ENCODE measurements at regions not wholly inside any gene's neighbourhood (a gene's known extent, or its start where the extent isn't known, plus 50 kb on each side); places are given as distances from the start of the nearest gene placed in this dataset.

GRCh38 chr16:11420895-11421294 lies 75.6 kb downstream of the RMI2 start:
- no peak for TF ChIP-seq CTCF (IDR thresholded peaks at IDR 0.05)
- H3K27me3 ChIP-seq, result no peaks in the 10 kb centered on the region
- no peak overlapping the region for H3K4me3 ChIP-seq
- no peaks in the 10 kb centered on the region for H3K9me3 ChIP-seq
- no peaks in the 10 kb centered on the region for H3K4me1 ChIP-seq
- H3K36me3 ChIP-seq, result no peaks in the 10 kb centered on the region
- DNase-seq (ENCODE audit: low spot score), result no peak
- no peak overlapping the region for H3K27ac ChIP-seq

- no peak for TF ChIP-seq CTCF (IDR thresholded peaks at IDR 0.05)
- Histone ChIP-seq H3K36me3 (no peaks in the 10 kb centered on the region), H3K27me3 (no peaks in the 10 kb centered on the region), H3K4me1 (no peaks in the 10 kb centered on the region), H3K27ac (no peak overlapping the region), H3K4me3 (no peak overlapping the region), H3K9me3 (no peaks in the 10 kb centered on the region)
- no peak for DNase-seq (ENCODE audit: low spot score)
Observed at GRCh38 chr16:11422381-11423314, 77.4 kb downstream of the RMI2 start.

- H3K4me1 ChIP-seq, result no peaks in the 10 kb centered on the region
- H3K4me3 ChIP-seq, result no peak overlapping the region
- H3K9me3 ChIP-seq, result no peaks in the 10 kb centered on the region
- no peak for DNase-seq (ENCODE audit: low spot score)
- H3K27me3 ChIP-seq, result no peaks in the 10 kb centered on the region
- no peak for TF ChIP-seq CTCF (IDR thresholded peaks at IDR 0.05)
- no peaks in the 10 kb centered on the region for H3K36me3 ChIP-seq
- H3K27ac ChIP-seq, result no peak overlapping the region
Observed at GRCh38 chr16:11423315-11424117, 78.3 kb downstream of the RMI2 start.

- no peaks in the 10 kb centered on the region for H3K9me3 ChIP-seq
- no peak for TF ChIP-seq CTCF (IDR thresholded peaks at IDR 0.05)
- no peaks in the 10 kb centered on the region for H3K4me1 ChIP-seq
- H3K27ac ChIP-seq, result no peak overlapping the region
- H3K4me3 ChIP-seq, result no peak overlapping the region
- no peak for DNase-seq (ENCODE audit: low spot score)
- no peaks in the 10 kb centered on the region for H3K36me3 ChIP-seq
- no peaks in the 10 kb centered on the region for H3K27me3 ChIP-seq
Observed at GRCh38 chr16:11424118-11424460, 78.8 kb downstream of the RMI2 start.

GRCh38 chr16:11425140-11425539 lies 79.9 kb downstream of the RMI2 start:
- DNase-seq (ENCODE audit: low spot score), result no peak
- TF ChIP-seq CTCF (IDR thresholded peaks at IDR 0.05), result no peak
- no peaks in the 10 kb centered on the region for H3K27me3 ChIP-seq

More at GRCh38 chr16:11425140-11425539, 79.9 kb downstream of the RMI2 start:
- H3K9me3 ChIP-seq, result no peaks in the 10 kb centered on the region
- no peaks in the 10 kb centered on the region for H3K4me1 ChIP-seq
- no peak overlapping the region for H3K27ac ChIP-seq
- H3K4me3 ChIP-seq, result no peak overlapping the region
- no peaks in the 10 kb centered on the region for H3K36me3 ChIP-seq

Measured in right atrium auricular region (tissue), 2 donors.